ENCODE measurements at regions not wholly inside any gene's neighbourhood (a gene's known extent, or its start where the extent isn't known, plus 50 kb on each side); places are given as distances from the start of the nearest gene placed in this dataset.

DNA sequence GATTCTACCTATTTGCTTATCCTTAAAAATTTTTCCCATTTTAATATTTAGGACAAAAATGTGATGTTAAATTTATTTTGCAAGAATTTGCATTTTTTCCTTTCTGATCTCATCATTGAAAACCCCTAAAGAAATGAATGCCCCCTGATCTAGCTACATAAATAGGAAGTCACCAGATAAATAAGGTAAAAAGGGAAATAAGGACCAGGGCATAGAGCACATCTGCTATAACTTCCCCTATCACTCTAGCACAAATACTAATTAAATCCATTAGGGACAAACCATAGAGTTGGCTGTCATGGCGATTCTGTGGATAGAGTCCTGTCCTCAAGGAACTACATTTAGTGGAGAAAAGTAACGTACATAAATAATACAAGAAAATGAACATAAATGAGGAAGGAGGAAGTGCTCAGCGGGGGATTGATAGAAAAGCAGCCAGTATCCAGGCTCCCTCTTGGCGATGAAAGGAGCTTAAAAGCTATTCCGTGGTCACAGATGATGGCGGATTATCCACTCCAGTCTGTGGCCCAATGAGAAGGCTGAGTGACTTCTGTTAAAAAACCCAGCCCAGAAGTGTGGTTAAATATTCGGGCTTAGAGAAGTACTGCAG is 76.9 kb upstream of the RPL34 start:
- no peak for TF ChIP-seq EZH2 (IDR thresholded peaks at IDR 0.05; ENCODE audit: insufficient read depth, poor library complexity, severe bottlenecking)
- TF ChIP-seq EZH2phosphoT487 (IDR thresholded peaks at IDR 0.05; ENCODE audit: insufficient read depth, low read depth): no peak
